ENCODE measurements at regions not wholly inside any gene's neighbourhood (a gene's known extent, or its start where the extent isn't known, plus 50 kb on each side); places are given as distances from the start of the nearest gene placed in this dataset.
A peak's percentile ranks its signal among the peaks of the same experiment; 100 is the strongest.

- DNase-seq = no peak
Observed at GRCh38 chr1:37243368-37244082, 209.2 kb upstream of the GRIK3 start.

- no peak for DNase-seq
Observed at GRCh38 chr1:37244083-37244480, 209.8 kb upstream of the GRIK3 start.

GRCh38 chr1:37244815-37245214, 210.5 kb upstream of the GRIK3 start:
- DNase-seq = no peak

- no peak for DNase-seq
Observed at GRCh38 chr1:37246631-37247030, 212.3 kb upstream of the GRIK3 start.

GRCh38 chr1:37250371-37250770, 216.1 kb upstream of the GRIK3 start:
- DNase-seq = no peak

GRCh38 chr1:37255136-37255795, 219.1 kb upstream of the ZC3H12A start:
- DNase-seq = peak; percentile 9

GRCh38 chr1:37255868-37256267, 218.5 kb upstream of the ZC3H12A start:
- no peak for DNase-seq

GRCh38 chr1:37257646-37258045, 216.7 kb upstream of the ZC3H12A start:
- DNase-seq = no peak

- no peak for DNase-seq
Observed at GRCh38 chr1:37258068-37258467, 216.3 kb upstream of the ZC3H12A start.

GRCh38 chr1:37259019-37259418, 215.4 kb upstream of the ZC3H12A start:
- DNase-seq = no peak

GRCh38 chr1:37261129-37261528, 213.3 kb upstream of the ZC3H12A start:
- no peak for DNase-seq

GRCh38 chr1:37262439-37263170, 211.8 kb upstream of the ZC3H12A start:
- no peak for DNase-seq

- no peak for DNase-seq
Observed at GRCh38 chr1:37265156-37265555, 209.2 kb upstream of the ZC3H12A start.

GRCh38 chr1:37265786-37266667, 208.4 kb upstream of the ZC3H12A start:
- DNase-seq = no peak

- DNase-seq = peak; percentile 3
Observed at GRCh38 chr1:37267111-37267835, 207.1 kb upstream of the ZC3H12A start.

- DNase-seq = no peak
Observed at GRCh38 chr1:37270639-37271038, 203.7 kb upstream of the ZC3H12A start.

GRCh38 chr1:37272626-37273025, 201.8 kb upstream of the ZC3H12A start:
- DNase-seq = no peak

GRCh38 chr1:37274486-37274885, 199.9 kb upstream of the ZC3H12A start:
- DNase-seq = no peak

GRCh38 chr1:37274938-37275631, 199.3 kb upstream of the ZC3H12A start:
- DNase-seq = no peak

- DNase-seq = no peak
Observed at GRCh38 chr1:37277366-37277765, 197.0 kb upstream of the ZC3H12A start.

GRCh38 chr1:37281354-37281753, 193.0 kb upstream of the ZC3H12A start:
- no peak for DNase-seq

- no peak for DNase-seq
Observed at GRCh38 chr1:37282764-37283163, 191.6 kb upstream of the ZC3H12A start.
